GM18858 (cell line): ENCODE measurements at regions not wholly inside any gene's neighbourhood (a gene's known extent, or its start where the extent isn't known, plus 50 kb on each side); places are given as distances from the start of the nearest gene placed in this dataset.

Experiments
- ATAC-seq: cut with Tn5 transposase; IDR thresholded peaks from one replicate; pipeline ENCODE4 v1.9.1; 2021; ENCODE audit not compliant: unreplicated experiment

GRCh38 chr17:5784791-5785190, 200.5 kb upstream of the NLRP1 start:
- ATAC-seq: no peak

GRCh38 chr17:5785338-5785737, 201.0 kb upstream of the NLRP1 start:
- ATAC-seq: no peak

GRCh38 chr17:5785867-5786509, 201.7 kb upstream of the NLRP1 start:
- peak; percentile 46 for ATAC-seq

- ATAC-seq: no peak
These were observed 202.2 kb upstream of the NLRP1 start for GRCh38 chr17:5786510-5786875.

GRCh38 chr17:5788266-5788900, 204.1 kb upstream of the NLRP1 start:
- ATAC-seq: no peak

- ATAC-seq: no peak
These were observed 205.2 kb upstream of the NLRP1 start for GRCh38 chr17:5789528-5789927.

GRCh38 chr17:5793157-5793556, 208.8 kb upstream of the NLRP1 start:
- no peak for ATAC-seq

GRCh38 chr17:5793899-5794298, 209.6 kb upstream of the NLRP1 start:
- no peak for ATAC-seq

GRCh38 chr17:5794385-5794784, 210.1 kb upstream of the NLRP1 start:
- no peak for ATAC-seq

GRCh38 chr17:5794881-5795506, 210.7 kb upstream of the NLRP1 start:
- no peak for ATAC-seq

GRCh38 chr17:5797447-5798050, 213.2 kb upstream of the NLRP1 start:
- ATAC-seq: no peak

- no peak for ATAC-seq
These were observed 213.8 kb upstream of the NLRP1 start for GRCh38 chr17:5798094-5798493.

- ATAC-seq: no peak
These were observed 215.8 kb upstream of the NLRP1 start for GRCh38 chr17:5800131-5800530.

- no peak for ATAC-seq
These were observed 216.3 kb upstream of the NLRP1 start for GRCh38 chr17:5800646-5801045.

GRCh38 chr17:5804251-5804650, 219.9 kb upstream of the NLRP1 start:
- no peak for ATAC-seq

GRCh38 chr17:5809056-5809455, 224.7 kb upstream of the NLRP1 start:
- ATAC-seq: no peak

- no peak for ATAC-seq
These were observed 225.4 kb upstream of the NLRP1 start for GRCh38 chr17:5809580-5810188.

GRCh38 chr17:5812590-5812989, 228.3 kb upstream of the NLRP1 start:
- ATAC-seq: no peak

- no peak for ATAC-seq
These were observed 229.0 kb upstream of the NLRP1 start for GRCh38 chr17:5813357-5813756.

- ATAC-seq: no peak
These were observed 231.1 kb upstream of the NLRP1 start for GRCh38 chr17:5815396-5815795.

- no peak for ATAC-seq
These were observed 232.3 kb upstream of the NLRP1 start for GRCh38 chr17:5816491-5817070.
